ENCODE measurements at regions not wholly inside any gene's neighbourhood (a gene's known extent, or its start where the extent isn't known, plus 50 kb on each side); places are given as distances from the start of the nearest gene placed in this dataset.

- TF ChIP-seq NFIC (IDR thresholded peaks at IDR 0.05): no peak
- TF ChIP-seq TAF1 (IDR thresholded peaks at IDR 0.05; ENCODE audit: low read depth): no peak
- TF ChIP-seq REST (IDR thresholded peaks at IDR 0.05; ENCODE audit: low read depth): no peak
- no peak for TF ChIP-seq ZBTB7A (IDR thresholded peaks at IDR 0.05; ENCODE audit: low read depth)
- TF ChIP-seq YY1 (IDR thresholded peaks at IDR 0.05; ENCODE audit: low read depth): no peak
- TF ChIP-seq FOXM1 (IDR thresholded peaks at IDR 0.05; ENCODE audit: borderline replicate concordance, low read depth): no peak
- TF ChIP-seq MAX (IDR thresholded peaks at IDR 0.05): no peak
- no peak for TF ChIP-seq TEAD4 (IDR thresholded peaks at IDR 0.05)
- TF ChIP-seq EP300 (IDR thresholded peaks at IDR 0.05; ENCODE audit: borderline replicate concordance): no peak
- no peak for TF ChIP-seq RAD21 (IDR thresholded peaks at IDR 0.05; ENCODE audit: low read depth)
- TF ChIP-seq EGR1 (IDR thresholded peaks at IDR 0.05): no peak
- no peak for TF ChIP-seq CEBPB (IDR thresholded peaks at IDR 0.05)
- no peak for TF ChIP-seq TCF12 (IDR thresholded peaks at IDR 0.05; ENCODE audit: low read depth)
- TF ChIP-seq CREB1 (IDR thresholded peaks at IDR 0.05; ENCODE audit: low read depth): no peak
- TF ChIP-seq USF1 (IDR thresholded peaks at IDR 0.05): no peak
Observed at GRCh38 chr9:536597-537511, 304.6 kb upstream of the DMRT1 start.

- TF ChIP-seq EP300 (IDR thresholded peaks at IDR 0.05; ENCODE audit: borderline replicate concordance): no peak
- no peak for TF ChIP-seq REST (IDR thresholded peaks at IDR 0.05; ENCODE audit: low read depth)
Observed at GRCh38 chr9:543478-543877, 298.0 kb upstream of the DMRT1 start.

- TF ChIP-seq ZBTB7A (IDR thresholded peaks at IDR 0.05; ENCODE audit: low read depth) (no peak), USF1 (IDR thresholded peaks at IDR 0.05) (no peak), NFIC (IDR thresholded peaks at IDR 0.05) (no peak), TAF1 (IDR thresholded peaks at IDR 0.05; ENCODE audit: low read depth) (no peak), REST (IDR thresholded peaks at IDR 0.05; ENCODE audit: low read depth) (no peak), TCF12 (IDR thresholded peaks at IDR 0.05; ENCODE audit: low read depth) (no peak), EP300 (IDR thresholded peaks at IDR 0.05; ENCODE audit: borderline replicate concordance) (no peak), TEAD4 (IDR thresholded peaks at IDR 0.05) (no peak), RAD21 (IDR thresholded peaks at IDR 0.05; ENCODE audit: low read depth) (no peak), CEBPB (IDR thresholded peaks at IDR 0.05) (no peak), FOXM1 (IDR thresholded peaks at IDR 0.05; ENCODE audit: borderline replicate concordance, low read depth) (no peak), CREB1 (IDR thresholded peaks at IDR 0.05; ENCODE audit: low read depth) (no peak), MAX (IDR thresholded peaks at IDR 0.05) (no peak)
Observed at GRCh38 chr9:545480-545879, 296.0 kb upstream of the DMRT1 start.

- TF ChIP-seq ZBTB7A (IDR thresholded peaks at IDR 0.05; ENCODE audit: low read depth) (no peak), MAX (IDR thresholded peaks at IDR 0.05) (no peak), USF1 (IDR thresholded peaks at IDR 0.05) (no peak), REST (IDR thresholded peaks at IDR 0.05; ENCODE audit: low read depth) (no peak), TCF12 (IDR thresholded peaks at IDR 0.05; ENCODE audit: low read depth) (no peak), NFIC (IDR thresholded peaks at IDR 0.05) (no peak), TAF1 (IDR thresholded peaks at IDR 0.05; ENCODE audit: low read depth) (no peak), EP300 (IDR thresholded peaks at IDR 0.05; ENCODE audit: borderline replicate concordance) (no peak)
Observed at GRCh38 chr9:546235-546634, 295.3 kb upstream of the DMRT1 start.
